GM10266 (cell line): ENCODE measurements at regions not wholly inside any gene's neighbourhood (a gene's known extent, or its start where the extent isn't known, plus 50 kb on each side); places are given as distances from the start of the nearest gene placed in this dataset.
"Not testable (repeated sequence)": the region's sequence is repeated elsewhere in the genome, so short reads cannot be mapped to it uniquely, and the experiment has no call there.

Experiments used
- DNase-seq: peaks from one replicate; pipeline ENCODE4 v3.0.0; 2012; ENCODE audit errors: extremely low spot score
- TF ChIP-seq, protein P1 (sequence below): IDR thresholded peaks from 2 replicates; pipeline ENCODE4 v1.5.1; 2012; ENCODE audit warnings: mild to moderate bottlenecking, low read depth; ENCODE audit not compliant: control insufficient read depth, insufficient read depth; ENCODE audit errors: missing control alignments

- TF ChIP-seq, protein P1, sequence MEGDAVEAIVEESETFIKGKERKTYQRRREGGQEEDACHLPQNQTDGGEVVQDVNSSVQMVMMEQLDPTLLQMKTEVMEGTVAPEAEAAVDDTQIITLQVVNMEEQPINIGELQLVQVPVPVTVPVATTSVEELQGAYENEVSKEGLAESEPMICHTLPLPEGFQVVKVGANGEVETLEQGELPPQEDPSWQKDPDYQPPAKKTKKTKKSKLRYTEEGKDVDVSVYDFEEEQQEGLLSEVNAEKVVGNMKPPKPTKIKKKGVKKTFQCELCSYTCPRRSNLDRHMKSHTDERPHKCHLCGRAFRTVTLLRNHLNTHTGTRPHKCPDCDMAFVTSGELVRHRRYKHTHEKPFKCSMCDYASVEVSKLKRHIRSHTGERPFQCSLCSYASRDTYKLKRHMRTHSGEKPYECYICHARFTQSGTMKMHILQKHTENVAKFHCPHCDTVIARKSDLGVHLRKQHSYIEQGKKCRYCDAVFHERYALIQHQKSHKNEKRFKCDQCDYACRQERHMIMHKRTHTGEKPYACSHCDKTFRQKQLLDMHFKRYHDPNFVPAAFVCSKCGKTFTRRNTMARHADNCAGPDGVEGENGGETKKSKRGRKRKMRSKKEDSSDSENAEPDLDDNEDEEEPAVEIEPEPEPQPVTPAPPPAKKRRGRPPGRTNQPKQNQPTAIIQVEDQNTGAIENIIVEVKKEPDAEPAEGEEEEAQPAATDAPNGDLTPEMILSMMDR = no peak
- DNase-seq = no peak
Measured at GRCh38 chr6:112401083-112401482, 54.0 kb downstream of the RFPL4B start.

- no peak for DNase-seq
- TF ChIP-seq, protein P1 = no peak
Measured at GRCh38 chr6:112407101-112407590, 60.0 kb downstream of the RFPL4B start.

DNA sequence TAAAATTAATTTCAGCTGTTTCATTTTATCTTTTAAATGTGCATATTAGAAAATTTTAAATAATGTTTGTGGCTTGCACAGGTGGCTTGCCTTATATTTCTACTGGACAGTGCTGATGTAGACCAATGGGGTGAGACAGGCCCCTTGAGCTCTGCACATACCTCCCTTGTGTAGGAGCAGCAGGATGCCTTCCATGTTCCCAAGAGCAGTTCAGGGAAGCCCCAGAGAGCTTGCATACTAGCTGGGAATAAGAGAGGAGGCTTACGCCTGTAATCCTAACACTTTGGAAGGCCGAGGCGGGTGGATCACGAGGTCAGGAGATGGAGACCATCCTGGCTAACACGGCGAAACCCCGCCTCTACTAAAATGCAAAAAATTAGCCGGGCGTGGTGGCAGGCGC lies 61.4 kb downstream of the RFPL4B start:
- TF ChIP-seq, protein P1 = no peak
- DNase-seq = no peak

GRCh38 chr6:112409311-112409710 lies 62.2 kb downstream of the RFPL4B start:
- TF ChIP-seq, protein P1 = no peak
- no peak for DNase-seq

- TF ChIP-seq, protein P1 = no peak
- no peak for DNase-seq
Measured at GRCh38 chr6:112413780-112414179, 66.7 kb downstream of the RFPL4B start.

- TF ChIP-seq, protein P1 = no peak
- no peak for DNase-seq
Measured at GRCh38 chr6:112415366-112415765, 68.2 kb downstream of the RFPL4B start.

- DNase-seq = no peak
- TF ChIP-seq, protein P1 = no peak
Measured at GRCh38 chr6:112416866-112417265, 69.7 kb downstream of the RFPL4B start.

DNA sequence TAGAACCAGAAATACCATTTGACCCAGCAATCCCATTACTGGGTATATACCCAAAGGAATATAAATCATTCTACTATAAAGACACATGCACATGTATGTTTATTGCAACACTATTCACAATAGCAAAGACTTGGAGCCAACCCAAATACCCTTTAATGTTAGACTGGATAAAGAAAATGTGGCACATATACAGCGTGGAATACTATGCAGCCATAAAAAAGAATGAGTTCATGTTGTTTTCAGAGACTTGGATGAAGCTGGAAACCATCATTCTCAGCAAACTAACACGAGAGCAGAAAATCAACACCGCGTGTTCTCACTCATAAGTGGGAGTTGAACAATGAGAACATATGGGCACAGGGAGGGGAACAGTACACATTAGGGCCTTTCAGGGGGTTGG lies 79.9 kb downstream of the RFPL4B start:
- not testable (repeated sequence) for DNase-seq
